ENCODE measurements at regions not wholly inside any gene's neighbourhood (a gene's known extent, or its start where the extent isn't known, plus 50 kb on each side); places are given as distances from the start of the nearest gene placed in this dataset.
"Not testable (repeated sequence)": the region's sequence is repeated elsewhere in the genome, so short reads cannot be mapped to it uniquely, and the experiment has no call there.

DNA sequence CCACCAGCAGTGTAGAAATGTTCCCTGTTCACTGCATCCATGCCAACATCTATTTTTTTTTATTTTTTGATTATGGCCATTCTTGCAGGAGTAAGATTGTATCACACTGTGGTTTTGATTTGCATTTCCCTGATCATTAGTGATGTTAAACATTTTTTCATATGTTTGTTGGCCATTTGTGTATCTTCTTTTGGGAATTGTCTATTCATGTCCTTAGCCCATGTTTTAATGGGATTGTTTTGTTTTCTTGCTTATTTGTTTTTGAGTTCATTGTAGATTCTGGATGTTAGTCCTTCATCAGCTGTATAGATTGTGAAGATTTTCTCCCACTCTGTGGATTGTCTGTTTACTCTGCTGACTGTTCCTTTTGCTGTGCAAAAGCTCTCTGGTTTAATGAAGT is 126.9 kb downstream of the NDFIP2 start:
- TF ChIP-seq, protein P1, sequence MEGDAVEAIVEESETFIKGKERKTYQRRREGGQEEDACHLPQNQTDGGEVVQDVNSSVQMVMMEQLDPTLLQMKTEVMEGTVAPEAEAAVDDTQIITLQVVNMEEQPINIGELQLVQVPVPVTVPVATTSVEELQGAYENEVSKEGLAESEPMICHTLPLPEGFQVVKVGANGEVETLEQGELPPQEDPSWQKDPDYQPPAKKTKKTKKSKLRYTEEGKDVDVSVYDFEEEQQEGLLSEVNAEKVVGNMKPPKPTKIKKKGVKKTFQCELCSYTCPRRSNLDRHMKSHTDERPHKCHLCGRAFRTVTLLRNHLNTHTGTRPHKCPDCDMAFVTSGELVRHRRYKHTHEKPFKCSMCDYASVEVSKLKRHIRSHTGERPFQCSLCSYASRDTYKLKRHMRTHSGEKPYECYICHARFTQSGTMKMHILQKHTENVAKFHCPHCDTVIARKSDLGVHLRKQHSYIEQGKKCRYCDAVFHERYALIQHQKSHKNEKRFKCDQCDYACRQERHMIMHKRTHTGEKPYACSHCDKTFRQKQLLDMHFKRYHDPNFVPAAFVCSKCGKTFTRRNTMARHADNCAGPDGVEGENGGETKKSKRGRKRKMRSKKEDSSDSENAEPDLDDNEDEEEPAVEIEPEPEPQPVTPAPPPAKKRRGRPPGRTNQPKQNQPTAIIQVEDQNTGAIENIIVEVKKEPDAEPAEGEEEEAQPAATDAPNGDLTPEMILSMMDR (IDR thresholded peaks at IDR 0.05; ENCODE audit: insufficient read depth, low read length, poor library complexity, severe bottlenecking) = not testable (repeated sequence)
- not testable (repeated sequence) for TF ChIP-seq EZH2phosphoT487 (conservative IDR thresholded peaks at IDR 0.05; ENCODE audit: low read length)

Measured in SU-DHL-6 (cell line).